ENCODE measurements at regions not wholly inside any gene's neighbourhood (a gene's known extent, or its start where the extent isn't known, plus 50 kb on each side); places are given as distances from the start of the nearest gene placed in this dataset.

DNA sequence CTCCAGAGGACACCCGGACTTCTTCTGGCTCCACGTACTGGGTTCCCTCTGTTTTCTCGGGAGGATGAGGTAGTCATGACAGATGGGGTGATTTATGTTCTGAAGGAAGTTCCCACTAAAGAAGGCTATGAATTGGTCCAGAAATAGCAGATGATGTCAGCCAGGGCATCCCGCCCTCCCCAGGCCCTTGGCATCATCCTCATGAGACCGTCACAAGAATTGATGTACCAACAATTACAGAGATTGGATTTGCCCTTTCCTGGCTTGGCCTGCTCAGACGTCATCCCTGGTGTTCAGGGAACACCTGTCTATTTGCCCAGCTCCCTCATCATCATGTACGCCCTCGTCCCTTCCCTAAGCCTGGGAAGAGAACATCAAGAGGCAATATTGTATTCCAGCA, 102.8 kb upstream of the CCL1 start:
- Histone ChIP-seq H3K27ac (ENCODE audit: insufficient read depth, low read length) (no peak overlapping the region), H2AFZ (ENCODE audit: low read length) (no peak overlapping the region), H3K79me2 (ENCODE audit: control insufficient read depth, insufficient read depth, low read length) (no peaks in the 10 kb centered on the region), H3K4me3 (replicated peaks in 1 of 4; ENCODE audit: control extremely low read depth in 1 of 4, insufficient read depth in 1 of 4, low read depth in 3 of 4, low read length in 4 of 4) (no peak overlapping the region), H3K27me3 (ENCODE audit: control insufficient read depth, insufficient read depth, low read length) (peaks cover 2% of the 10 kb centered on the region), H3K9ac (ENCODE audit: insufficient read depth, low read length) (no peak overlapping the region), H3K4me1 (ENCODE audit: control insufficient read depth, extremely low read depth, insufficient read depth, low read length) (no peaks in the 10 kb centered on the region), H3K9me3 (ENCODE audit: control insufficient read depth, insufficient read depth, low read depth, low read length) (no peaks in the 10 kb centered on the region), H4K20me1 (ENCODE audit: control insufficient read depth, extremely low read depth, insufficient read depth, low read length) (no peaks in the 10 kb centered on the region), H3K4me2 (ENCODE audit: extremely low read depth, insufficient read depth, low read length) (no peak overlapping the region), H3K36me3 (ENCODE audit: control insufficient read depth, insufficient read depth, low read length) (no peaks in the 10 kb centered on the region)
- no peak for DNase-seq (ENCODE audit: low read depth in 2 of 2)
- no peak for TF ChIP-seq EZH2 (IDR thresholded peaks at IDR 0.05; ENCODE audit: low read length, missing control alignments)
- TF ChIP-seq, protein P1, sequence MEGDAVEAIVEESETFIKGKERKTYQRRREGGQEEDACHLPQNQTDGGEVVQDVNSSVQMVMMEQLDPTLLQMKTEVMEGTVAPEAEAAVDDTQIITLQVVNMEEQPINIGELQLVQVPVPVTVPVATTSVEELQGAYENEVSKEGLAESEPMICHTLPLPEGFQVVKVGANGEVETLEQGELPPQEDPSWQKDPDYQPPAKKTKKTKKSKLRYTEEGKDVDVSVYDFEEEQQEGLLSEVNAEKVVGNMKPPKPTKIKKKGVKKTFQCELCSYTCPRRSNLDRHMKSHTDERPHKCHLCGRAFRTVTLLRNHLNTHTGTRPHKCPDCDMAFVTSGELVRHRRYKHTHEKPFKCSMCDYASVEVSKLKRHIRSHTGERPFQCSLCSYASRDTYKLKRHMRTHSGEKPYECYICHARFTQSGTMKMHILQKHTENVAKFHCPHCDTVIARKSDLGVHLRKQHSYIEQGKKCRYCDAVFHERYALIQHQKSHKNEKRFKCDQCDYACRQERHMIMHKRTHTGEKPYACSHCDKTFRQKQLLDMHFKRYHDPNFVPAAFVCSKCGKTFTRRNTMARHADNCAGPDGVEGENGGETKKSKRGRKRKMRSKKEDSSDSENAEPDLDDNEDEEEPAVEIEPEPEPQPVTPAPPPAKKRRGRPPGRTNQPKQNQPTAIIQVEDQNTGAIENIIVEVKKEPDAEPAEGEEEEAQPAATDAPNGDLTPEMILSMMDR (conservative IDR thresholded peaks at IDR 0.05 in 1 of 2, IDR thresholded peaks at IDR 0.05 in 1 of 2; ENCODE audit: low read depth in 1 of 2, low read length in 2 of 2) = no peak

DNA sequence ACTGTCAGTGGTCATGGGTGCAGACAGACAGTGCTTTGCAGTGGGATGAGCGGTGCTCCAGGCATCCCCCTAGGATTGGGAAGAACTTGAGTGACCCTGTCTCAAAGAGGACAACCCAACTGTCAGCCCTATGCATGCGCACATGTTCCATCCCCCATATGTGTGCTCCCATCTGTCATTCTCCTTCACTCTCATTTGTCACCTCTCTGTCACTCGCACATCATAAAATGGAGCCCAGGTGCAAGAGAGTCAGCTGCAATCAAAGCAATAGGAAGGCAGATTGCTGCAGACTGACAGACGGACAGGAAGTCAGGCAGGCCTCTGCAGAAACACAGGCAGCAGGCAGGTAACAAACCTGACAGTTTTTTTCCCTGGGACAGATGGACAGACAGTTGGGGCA, 101.8 kb upstream of the CCL1 start:
- Histone ChIP-seq H4K20me1 (ENCODE audit: control insufficient read depth, extremely low read depth, insufficient read depth, low read length) (no peaks in the 10 kb centered on the region), H2AFZ (ENCODE audit: low read length) (no peak overlapping the region), H3K9me3 (ENCODE audit: control insufficient read depth, insufficient read depth, low read depth, low read length) (no peaks in the 10 kb centered on the region), H3K27me3 (ENCODE audit: control insufficient read depth, insufficient read depth, low read length) (peaks cover 2% of the 10 kb centered on the region), H3K79me2 (ENCODE audit: control insufficient read depth, insufficient read depth, low read length) (no peaks in the 10 kb centered on the region), H3K9ac (ENCODE audit: insufficient read depth, low read length) (no peak overlapping the region), H3K36me3 (ENCODE audit: control insufficient read depth, insufficient read depth, low read length) (no peaks in the 10 kb centered on the region), H3K4me3 (replicated peaks in 1 of 4; ENCODE audit: control extremely low read depth in 1 of 4, insufficient read depth in 1 of 4, low read depth in 3 of 4, low read length in 4 of 4) (no peak overlapping the region), H3K27ac (ENCODE audit: insufficient read depth, low read length) (no peak overlapping the region), H3K4me1 (ENCODE audit: control insufficient read depth, extremely low read depth, insufficient read depth, low read length) (no peaks in the 10 kb centered on the region), H3K4me2 (ENCODE audit: extremely low read depth, insufficient read depth, low read length) (no peak overlapping the region)
- TF ChIP-seq EZH2 (IDR thresholded peaks at IDR 0.05; ENCODE audit: low read length, missing control alignments) = no peak
- TF ChIP-seq, protein P1 (conservative IDR thresholded peaks at IDR 0.05 in 1 of 2, IDR thresholded peaks at IDR 0.05 in 1 of 2; ENCODE audit: low read depth in 1 of 2, low read length in 2 of 2) = no peak
- no peak for DNase-seq (ENCODE audit: low read depth in 2 of 2)

DNA sequence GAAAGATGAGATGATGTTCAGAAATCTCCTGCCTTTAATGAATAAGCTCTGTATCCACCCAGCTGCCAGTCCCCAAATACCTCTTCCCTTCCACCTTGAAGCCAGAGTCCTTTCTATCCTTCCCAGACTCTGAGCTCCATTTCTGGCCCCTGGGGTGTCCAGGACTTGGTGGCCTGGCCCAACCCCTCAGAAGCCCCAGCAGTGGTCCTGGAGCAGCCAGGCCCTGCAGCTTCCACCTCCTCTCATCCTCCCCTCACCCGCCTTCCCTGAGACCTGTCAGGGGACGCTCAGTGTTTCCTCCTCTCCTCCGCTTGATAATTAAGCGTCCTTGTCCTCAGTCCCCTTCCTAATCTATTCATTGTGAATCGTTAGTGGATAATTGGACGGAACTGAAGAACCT, 95.2 kb upstream of the CCL1 start:
- no peak overlapping the region for H2AFZ ChIP-seq (ENCODE audit: low read length)
- H3K4me2 ChIP-seq (ENCODE audit: extremely low read depth, insufficient read depth, low read length) = no peak overlapping the region
- H3K27ac ChIP-seq (ENCODE audit: insufficient read depth, low read length) = no peak overlapping the region
- no peaks in the 10 kb centered on the region for H3K9me3 ChIP-seq (ENCODE audit: control insufficient read depth, insufficient read depth, low read depth, low read length)
- DNase-seq (ENCODE audit: low read depth in 2 of 2) = no peak
- H3K27me3 ChIP-seq (ENCODE audit: control insufficient read depth, insufficient read depth, low read length) = no peaks in the 10 kb centered on the region
- no peaks in the 10 kb centered on the region for H3K4me1 ChIP-seq (ENCODE audit: control insufficient read depth, extremely low read depth, insufficient read depth, low read length)
- TF ChIP-seq, protein P1 (conservative IDR thresholded peaks at IDR 0.05 in 1 of 2, IDR thresholded peaks at IDR 0.05 in 1 of 2; ENCODE audit: low read depth in 1 of 2, low read length in 2 of 2) = no peak
- TF ChIP-seq EZH2 (IDR thresholded peaks at IDR 0.05; ENCODE audit: low read length, missing control alignments) = no peak
- no peak overlapping the region for H3K9ac ChIP-seq (ENCODE audit: insufficient read depth, low read length)
- H3K79me2 ChIP-seq (ENCODE audit: control insufficient read depth, insufficient read depth, low read length) = no peaks in the 10 kb centered on the region
- H3K4me3 ChIP-seq (replicated peaks in 1 of 4; ENCODE audit: control extremely low read depth in 1 of 4, insufficient read depth in 1 of 4, low read depth in 3 of 4, low read length in 4 of 4) = no peak overlapping the region
- no peaks in the 10 kb centered on the region for H3K36me3 ChIP-seq (ENCODE audit: control insufficient read depth, insufficient read depth, low read length)
- no peaks in the 10 kb centered on the region for H4K20me1 ChIP-seq (ENCODE audit: control insufficient read depth, extremely low read depth, insufficient read depth, low read length)

Data from fibroblast of lung (primary cell).